Erythroblast (primary cell): ENCODE measurements at regions not wholly inside any gene's neighbourhood (a gene's known extent, or its start where the extent isn't known, plus 50 kb on each side); places are given as distances from the start of the nearest gene placed in this dataset.

Experiments
- GATA1 ChIP-seq: IDR thresholded peaks from 2 replicates; pipeline ENCODE4 v1.6.1; 2011; ENCODE audit warnings: low read depth, mild to moderate bottlenecking, control low read depth, low read length, moderate library complexity
- POLR2A ChIP-seq: IDR thresholded peaks from 2 replicates; pipeline ENCODE4 v1.6.1; 2011; ENCODE audit warnings: mild to moderate bottlenecking, low read length

DNA sequence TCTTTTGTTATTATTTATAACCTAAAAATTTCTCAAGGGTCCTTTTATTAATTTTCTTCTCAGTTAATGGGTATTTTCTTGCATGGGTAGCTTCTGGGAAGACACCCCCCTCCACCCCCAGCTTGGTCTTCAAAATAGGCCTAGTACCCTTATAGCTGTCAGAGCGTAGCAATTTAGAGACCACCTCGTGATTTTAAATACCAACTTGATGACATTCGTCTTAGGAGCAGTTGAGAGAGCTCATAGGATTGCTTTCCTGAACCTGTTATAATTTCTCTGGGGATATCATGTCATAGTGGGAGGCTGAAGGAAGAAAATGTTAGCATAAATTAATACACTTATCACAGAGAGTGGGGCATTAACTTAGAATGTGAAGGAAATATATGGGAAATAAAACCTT lies 83.1 kb upstream of the MLIP start:
- TF ChIP-seq POLR2A (no peak), GATA1 (no peak)
